KBM-7 (cell line): ENCODE measurements at regions not wholly inside any gene's neighbourhood (a gene's known extent, or its start where the extent isn't known, plus 50 kb on each side); places are given as distances from the start of the nearest gene placed in this dataset.
A peak's percentile ranks its signal among the peaks of the same experiment; 100 is the strongest.

Experiments
- DNase-seq: peaks from one replicate; pipeline ENCODE4 v3.0.0-alpha.2; 2015
- in situ Hi-C: fragments of 300-500 bp; cut with MboI; formaldehyde crosslinking; loops from 2 replicates; pipeline ENCODE4 v1.14.3; 2020; ENCODE audit warnings: low sequenced_read_pairs, low pct_unique_long_range_greater_than_20kb, mixed read lengths

GRCh38 chr1:238558156-238558555, 667.4 kb upstream of the ZP4 start:
- DNase-seq = no peak
- in situ Hi-C loops = no loop called here

- DNase-seq = no peak
- in situ Hi-C loops = no loop called here
Observed at GRCh38 chr1:238552271-238552670, 661.5 kb upstream of the ZP4 start.

GRCh38 chr1:238549137-238549536, 658.4 kb upstream of the ZP4 start:
- in situ Hi-C loops = no loop called here
- no peak for DNase-seq

- no peak for DNase-seq
- in situ Hi-C loops = no loop called here
Observed at GRCh38 chr1:238546118-238546517, 655.4 kb upstream of the ZP4 start.

GRCh38 chr1:238537641-238538040, 646.9 kb upstream of the ZP4 start:
- DNase-seq = no peak
- in situ Hi-C loops = no loop called here

GRCh38 chr1:238530209-238530851, 639.6 kb upstream of the ZP4 start:
- in situ Hi-C loops = no loop called here
- DNase-seq = no peak

GRCh38 chr1:238517711-238518110, 627.0 kb upstream of the ZP4 start:
- in situ Hi-C loops = no loop called here
- DNase-seq = no peak

GRCh38 chr1:238501290-238501689, 610.6 kb upstream of the ZP4 start:
- DNase-seq = no peak
- in situ Hi-C loops = no loop called here

- peak; percentile 65 for DNase-seq
- in situ Hi-C loops = no loop called here
Observed at GRCh38 chr1:238499021-238499420, 608.3 kb upstream of the ZP4 start.

GRCh38 chr1:238492271-238492670, 601.5 kb upstream of the ZP4 start:
- no peak for DNase-seq
- in situ Hi-C loops = no loop called here

GRCh38 chr1:238491265-238491664, 600.5 kb upstream of the ZP4 start:
- DNase-seq = no peak
- in situ Hi-C loops = no loop called here

GRCh38 chr1:238489006-238489405, 598.3 kb upstream of the ZP4 start:
- no peak for DNase-seq
- in situ Hi-C loops = no loop called here

- DNase-seq = no peak
- in situ Hi-C loops = no loop called here
Observed at GRCh38 chr1:238488401-238488800, 597.7 kb upstream of the ZP4 start.

GRCh38 chr1:238487931-238488330, 597.2 kb upstream of the ZP4 start:
- DNase-seq = no peak
- in situ Hi-C loops = no loop called here

GRCh38 chr1:238485912-238486209, 595.1 kb upstream of the ZP4 start:
- DNase-seq = no peak
- in situ Hi-C loops = no loop called here

GRCh38 chr1:238485057-238485911, 594.6 kb upstream of the ZP4 start:
- DNase-seq = no peak

GRCh38 chr1:238484121-238484520, 593.4 kb upstream of the ZP4 start:
- no peak for DNase-seq
- in situ Hi-C loops = no loop called here

More at GRCh38 chr1:238485057-238485911, 594.6 kb upstream of the ZP4 start:
- in situ Hi-C loops = no loop called here

GRCh38 chr1:238476841-238477240, 586.1 kb upstream of the ZP4 start:
- peak; percentile 53 for DNase-seq
- in situ Hi-C loops = no loop called here

GRCh38 chr1:238475712-238476111, 585.0 kb upstream of the ZP4 start:
- DNase-seq = no peak
- in situ Hi-C loops = no loop called here

- in situ Hi-C loops = no loop called here
- no peak for DNase-seq
Observed at GRCh38 chr1:238474263-238474662, 583.5 kb upstream of the ZP4 start.

GRCh38 chr1:238469146-238469631, 578.5 kb upstream of the ZP4 start:
- DNase-seq = no peak

More at GRCh38 chr1:238469146-238469631, 578.5 kb upstream of the ZP4 start:
- in situ Hi-C loops = no loop called here
